Karpas-422 (cell line): ENCODE measurements at regions not wholly inside any gene's neighbourhood (a gene's known extent, or its start where the extent isn't known, plus 50 kb on each side); places are given as distances from the start of the nearest gene placed in this dataset.

Experiments used
- DNase-seq: peaks from one replicate; pipeline ENCODE4 v3.0.0-alpha.2; 2015
- H2AFZ ChIP-seq: fragments of 200-600 bp; sonication (generic); 2 replicates; pipeline ENCODE4 v1.6.1; 2014; ENCODE audit warnings: antibody characterized with exemption, low read length, mixed read lengths
- H3K27ac ChIP-seq: fragments of 200-600 bp; sonication (generic); 2 replicates; pipeline ENCODE4 v1.5.1; 2014; ENCODE audit warnings: mild to moderate bottlenecking, low read length, moderate library complexity
- H3K27me3 ChIP-seq: fragments of 200-600 bp; sonication (generic); 2 replicates; pipeline ENCODE4 v1.6.1; 2014; ENCODE audit warnings: low read length, mixed read lengths
- H3K36me3 ChIP-seq: fragments of 200-600 bp; sonication (generic); 2 replicates; pipeline ENCODE4 v1.6.1; 2014; ENCODE audit warnings: low read length, mixed read lengths; ENCODE audit not compliant: insufficient read depth
- H3K4me1 ChIP-seq: fragments of 200-600 bp; sonication (generic); 2 replicates; pipeline ENCODE4 v1.6.1; 2014; ENCODE audit warnings: mild to moderate bottlenecking, low read length, mixed read lengths
- H3K4me2 ChIP-seq: fragments of 200-600 bp; sonication (generic); 2 replicates; pipeline ENCODE4 v1.6.1; 2014; ENCODE audit warnings: low read length, low read depth, mild to moderate bottlenecking; ENCODE audit not compliant: poor library complexity, severe bottlenecking
- H3K4me3 ChIP-seq: fragments of 200-600 bp; sonication (generic); 2 replicates; pipeline ENCODE4 v1.5.1; 2014; ENCODE audit warnings: mild to moderate bottlenecking, antibody characterized with exemption, low read length, mixed read lengths
- H3K79me2 ChIP-seq: fragments of 200-600 bp; sonication (generic); 2 replicates; pipeline ENCODE4 v1.6.1; 2014; ENCODE audit warnings: mild to moderate bottlenecking, low read length, mixed read lengths
- H3K9ac ChIP-seq: fragments of 200-600 bp; sonication (generic); 2 replicates; pipeline ENCODE4 v1.6.0; 2014; ENCODE audit warnings: low read length
- H3K9me2 ChIP-seq: fragments of 200-600 bp; sonication (generic), shearing (Covaris generic); replicated peaks from 2 replicates; pipeline ENCODE4 v1.6.0; 2014; ENCODE audit warnings: mild to moderate bottlenecking, low read length, moderate library complexity; ENCODE audit not compliant: insufficient read depth
- H3K9me3 ChIP-seq: fragments of 300-700, 200-600 bp; sonication (generic); 2 replicates; pipeline ENCODE4 v1.6.1; 2014; ENCODE audit warnings: low read length, mixed read lengths
- H4K20me1 ChIP-seq: fragments of 200-600 bp; sonication (generic); 2 replicates; pipeline ENCODE4 v1.6.1; 2014; ENCODE audit warnings: mild to moderate bottlenecking, antibody characterized with exemption, low read length, low read depth; ENCODE audit not compliant: insufficient read depth

DNA sequence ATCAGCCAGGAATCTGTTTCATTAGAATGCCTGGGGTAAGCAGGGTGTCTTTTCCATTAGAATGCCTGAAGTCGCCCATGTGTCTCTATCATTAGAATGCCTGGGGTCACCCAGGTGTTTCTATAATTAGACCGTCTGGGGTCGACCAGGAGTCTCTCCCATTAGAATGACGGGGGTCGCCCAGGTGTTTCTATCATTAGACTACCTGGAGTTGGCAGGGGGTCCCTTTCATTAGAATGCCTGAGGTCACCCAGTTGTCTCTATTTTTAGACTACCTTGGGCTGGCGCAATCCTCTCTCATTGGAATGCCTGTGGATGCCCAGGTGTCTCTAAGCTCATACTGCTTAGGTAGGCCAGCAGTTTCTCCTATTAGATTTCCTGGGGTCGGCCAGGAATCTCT is 1447.6 kb downstream of the UQCRFS1 start:
- Histone ChIP-seq H3K27ac (no peak overlapping the region), H3K4me1 (no peaks in the 10 kb centered on the region), H3K9me2 (no peaks in the 10 kb centered on the region), H3K4me2 (no peak overlapping the region), H2AFZ (no peak overlapping the region), H3K27me3 (no peaks in the 10 kb centered on the region), H3K9ac (no peak overlapping the region), H3K9me3 (peaks cover 13% of the 10 kb centered on the region; the same call in 1 of the 2 replicates), H3K4me3 (no peak overlapping the region), H4K20me1 (no peaks in the 10 kb centered on the region), H3K79me2 (no peaks in the 10 kb centered on the region), H3K36me3 (no peaks in the 10 kb centered on the region; the same call in 1 of the 2 replicates)
- no peak for DNase-seq

DNA sequence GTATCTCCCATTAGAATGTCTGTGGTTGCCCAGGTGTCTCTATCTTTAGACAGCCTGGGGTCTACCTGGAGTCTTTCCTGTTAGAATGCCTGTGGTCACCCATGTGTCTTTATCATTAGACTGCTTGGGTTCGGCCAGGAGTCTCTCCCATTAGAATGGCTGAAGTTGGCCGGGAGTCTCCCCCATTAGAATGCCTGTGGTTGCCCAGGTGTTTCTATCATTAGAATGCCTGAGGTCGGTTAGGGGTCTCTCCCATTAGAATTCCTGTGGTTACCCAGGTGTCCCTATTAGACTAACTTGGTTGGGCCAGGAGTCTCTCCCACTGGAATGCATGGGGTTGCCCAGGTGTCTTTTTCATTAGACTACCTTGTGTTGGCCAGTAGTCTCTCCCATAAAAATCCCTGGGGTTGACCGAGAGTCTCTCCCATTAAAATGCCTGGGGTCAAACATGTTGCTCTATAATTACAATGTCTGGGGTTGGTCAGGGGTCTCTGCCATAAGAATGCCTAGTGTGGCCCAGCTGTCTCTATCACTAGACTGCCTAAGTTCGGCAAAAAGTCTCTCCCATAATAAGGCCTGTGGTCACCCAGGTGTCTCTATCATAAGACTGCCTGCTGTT is 1448.7 kb downstream of the UQCRFS1 start:
- Histone ChIP-seq H3K27ac (no peak overlapping the region), H3K4me2 (no peak overlapping the region), H3K4me1 (no peaks in the 10 kb centered on the region), H3K9ac (no peak overlapping the region), H3K36me3 (no peaks in the 10 kb centered on the region; the same call in 1 of the 2 replicates), H2AFZ (no peak overlapping the region), H3K9me2 (no peaks in the 10 kb centered on the region), H4K20me1 (no peaks in the 10 kb centered on the region), H3K4me3 (no peak overlapping the region), H3K27me3 (no peaks in the 10 kb centered on the region), H3K9me3 (peaks cover 9% of the 10 kb centered on the region; the same call in 1 of the 2 replicates), H3K79me2 (no peaks in the 10 kb centered on the region)
- no peak for DNase-seq

DNA sequence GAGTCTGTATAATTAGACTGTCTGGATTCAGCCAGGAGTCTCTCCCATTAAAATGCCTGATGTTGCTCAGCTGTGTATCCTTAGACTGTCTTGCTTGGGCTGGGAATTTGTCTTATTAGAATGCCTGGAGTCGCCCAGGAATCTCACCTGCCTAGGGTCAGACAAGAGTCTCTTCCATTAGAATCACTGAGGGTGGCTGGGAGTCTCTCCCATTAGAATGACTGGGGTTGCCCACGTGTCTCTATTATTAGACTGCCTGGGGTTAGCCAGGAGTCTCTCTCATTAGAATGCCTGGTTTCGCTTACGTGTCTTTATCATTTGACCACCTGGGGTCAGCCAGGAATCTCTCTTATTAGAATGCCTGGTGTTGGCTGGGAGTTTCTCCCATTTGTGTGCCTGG is 1450.0 kb downstream of the UQCRFS1 start:
- Histone ChIP-seq H2AFZ (no peak overlapping the region), H3K4me1 (no peaks in the 10 kb centered on the region), H3K9me2 (no peaks in the 10 kb centered on the region), H3K4me3 (no peak overlapping the region), H3K9me3 (peaks cover 9% of the 10 kb centered on the region; the same call in 1 of the 2 replicates), H3K79me2 (no peaks in the 10 kb centered on the region), H3K27me3 (no peaks in the 10 kb centered on the region), H3K27ac (no peak overlapping the region), H3K4me2 (no peak overlapping the region), H3K36me3 (no peaks in the 10 kb centered on the region; the same call in 1 of the 2 replicates), H3K9ac (no peak overlapping the region), H4K20me1 (no peaks in the 10 kb centered on the region)
- no peak for DNase-seq

DNA sequence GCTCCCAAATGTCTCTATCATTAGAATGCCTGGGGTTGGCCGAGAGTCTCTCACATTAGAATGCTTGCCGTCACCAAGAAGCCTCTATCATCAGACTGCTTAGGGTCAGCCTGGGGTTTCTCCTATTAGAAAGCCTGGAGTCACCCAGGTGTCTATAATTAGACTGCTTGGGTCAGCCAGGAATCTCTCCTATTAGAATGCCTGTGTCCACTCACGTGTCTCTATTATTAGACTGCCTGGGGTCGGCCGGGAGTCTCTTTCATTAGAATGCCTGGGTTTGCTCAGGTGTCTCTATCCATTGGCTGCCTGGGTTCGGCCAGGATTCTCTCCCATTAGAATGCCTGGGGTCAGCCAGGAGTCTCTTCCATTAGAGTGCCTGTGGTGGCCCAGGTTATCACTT is 1453.1 kb downstream of the UQCRFS1 start:
- H3K9me2 ChIP-seq, result no peaks in the 10 kb centered on the region
- peaks cover 5% of the 10 kb centered on the region; the same call in 1 of the 2 replicates for H3K9me3 ChIP-seq
- H4K20me1 ChIP-seq, result no peaks in the 10 kb centered on the region

DNA sequence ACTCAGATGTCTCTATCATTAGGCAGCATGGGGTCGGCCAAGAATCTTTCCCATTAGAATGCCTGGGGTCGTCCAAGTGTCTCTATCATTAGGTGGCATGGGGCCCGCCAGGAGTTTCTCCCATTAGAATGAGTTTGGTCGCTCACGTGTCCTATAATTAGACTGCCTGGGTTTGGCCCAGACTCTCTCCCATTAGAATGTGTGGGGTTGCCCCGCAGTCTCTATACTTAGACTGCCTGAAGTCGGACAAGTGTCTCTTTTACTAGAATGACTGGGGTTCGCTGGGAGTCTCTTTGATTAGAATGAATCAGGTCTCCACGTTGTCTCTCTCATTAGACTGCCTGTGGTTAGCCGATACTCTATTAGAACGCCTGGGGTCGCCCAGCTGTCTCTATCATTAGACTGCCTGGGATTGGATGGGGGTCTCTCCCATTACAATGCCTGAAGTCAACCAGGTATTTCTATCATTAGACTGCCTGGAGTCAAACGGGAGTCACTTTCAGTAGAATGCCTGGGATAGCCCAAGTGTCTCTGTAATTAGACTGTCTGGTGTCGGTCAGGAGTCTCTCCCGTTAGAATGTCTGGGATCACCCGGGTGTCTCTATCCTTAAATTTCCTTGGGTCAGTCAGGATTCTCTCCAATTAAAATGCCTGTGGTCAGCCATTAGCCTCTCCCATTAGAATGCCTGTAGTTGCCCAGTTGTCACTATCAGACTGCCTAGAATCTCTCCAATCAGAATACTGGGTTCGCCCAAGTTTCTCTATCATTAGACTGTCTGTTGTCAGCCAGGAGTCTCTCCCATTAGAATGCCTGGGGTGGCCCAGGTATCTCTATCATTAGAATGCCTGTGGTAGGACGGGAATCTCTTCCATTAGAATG is 1454.1 kb downstream of the UQCRFS1 start:
- H3K36me3 ChIP-seq, result no peaks in the 10 kb centered on the region
- no peaks in the 10 kb centered on the region for H3K79me2 ChIP-seq
- no peaks in the 10 kb centered on the region for H3K4me1 ChIP-seq
- no peak overlapping the region for H3K4me2 ChIP-seq
- DNase-seq, result no peak
- H3K9me2 ChIP-seq, result no peaks in the 10 kb centered on the region
- H3K4me3 ChIP-seq, result no peak overlapping the region
- H2AFZ ChIP-seq, result no peak overlapping the region
- no peaks in the 10 kb centered on the region for H3K27me3 ChIP-seq
- H4K20me1 ChIP-seq, result no peaks in the 10 kb centered on the region
- peaks cover 5% of the 10 kb centered on the region; the same call in 1 of the 2 replicates for H3K9me3 ChIP-seq
- H3K27ac ChIP-seq, result no peak overlapping the region
- no peak overlapping the region for H3K9ac ChIP-seq

More for the DNA sequence above, 1453.1 kb downstream of the UQCRFS1 start:
- Histone ChIP-seq H3K4me1 (no peaks in the 10 kb centered on the region), H3K27ac (no peak overlapping the region), H2AFZ (no peak overlapping the region), H3K4me2 (no peak overlapping the region), H3K4me3 (no peak overlapping the region), H3K27me3 (no peaks in the 10 kb centered on the region), H3K9ac (no peak overlapping the region), H3K79me2 (no peaks in the 10 kb centered on the region), H3K36me3 (no peaks in the 10 kb centered on the region; the same call in 1 of the 2 replicates)
- no peak for DNase-seq

DNA sequence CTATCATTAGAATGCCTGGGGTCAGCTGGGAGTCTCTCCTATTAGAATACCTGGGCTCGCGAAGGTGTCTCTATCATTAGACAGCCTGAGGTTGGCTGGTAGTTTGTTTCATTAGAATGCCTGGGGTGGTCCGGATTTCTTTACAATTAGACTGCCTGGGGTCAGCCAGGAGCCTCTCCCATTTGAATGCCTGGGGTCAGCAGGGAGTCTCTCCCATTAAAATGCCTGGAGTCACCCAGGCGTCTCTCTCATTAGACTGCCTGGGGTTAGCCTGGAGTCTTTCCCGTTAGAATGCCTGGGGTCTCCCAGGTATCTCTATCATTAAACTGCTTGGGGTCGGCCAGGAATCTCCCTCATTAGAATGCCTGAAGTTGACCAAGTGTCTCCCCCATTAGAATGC is 1458.3 kb downstream of the UQCRFS1 start:
- Histone ChIP-seq H3K36me3 (no peaks in the 10 kb centered on the region), H3K4me3 (no peak overlapping the region), H3K9ac (no peak overlapping the region), H3K27ac (no peak overlapping the region), H3K9me3 (peaks cover 3% of the 10 kb centered on the region; the same call in 1 of the 2 replicates), H4K20me1 (no peaks in the 10 kb centered on the region), H3K79me2 (no peaks in the 10 kb centered on the region), H3K4me1 (no peaks in the 10 kb centered on the region), H3K4me2 (no peak overlapping the region), H3K9me2 (no peaks in the 10 kb centered on the region), H2AFZ (no peak overlapping the region), H3K27me3 (no peaks in the 10 kb centered on the region)
- no peak for DNase-seq

DNA sequence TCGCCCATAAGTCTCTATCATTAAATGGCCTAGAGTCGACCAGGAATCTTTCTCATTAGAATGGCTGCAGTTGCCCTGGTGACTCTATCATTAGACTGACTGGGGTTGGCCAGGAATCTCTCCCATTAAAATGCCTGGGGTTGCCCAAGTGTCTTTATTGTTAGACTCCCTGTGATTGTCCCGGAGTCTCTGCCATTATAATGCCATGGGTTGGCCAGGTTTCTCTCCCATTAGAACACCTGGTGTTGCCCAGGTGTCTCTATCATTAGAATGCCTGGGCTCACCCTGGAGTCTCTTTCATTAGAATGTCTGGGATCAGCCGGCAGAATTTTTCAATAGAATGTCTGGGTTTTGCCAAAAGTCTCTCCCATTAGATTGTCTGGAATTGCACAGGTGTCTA is 1459.3 kb downstream of the UQCRFS1 start:
- Histone ChIP-seq H2AFZ (no peak overlapping the region), H4K20me1 (no peaks in the 10 kb centered on the region), H3K79me2 (no peaks in the 10 kb centered on the region), H3K4me2 (no peak overlapping the region), H3K4me1 (no peaks in the 10 kb centered on the region), H3K9me2 (no peaks in the 10 kb centered on the region), H3K4me3 (no peak overlapping the region), H3K27ac (no peak overlapping the region), H3K36me3 (no peaks in the 10 kb centered on the region), H3K27me3 (no peaks in the 10 kb centered on the region), H3K9ac (no peak overlapping the region), H3K9me3 (peaks cover 3% of the 10 kb centered on the region; the same call in 1 of the 2 replicates)
- DNase-seq, result no peak

DNA sequence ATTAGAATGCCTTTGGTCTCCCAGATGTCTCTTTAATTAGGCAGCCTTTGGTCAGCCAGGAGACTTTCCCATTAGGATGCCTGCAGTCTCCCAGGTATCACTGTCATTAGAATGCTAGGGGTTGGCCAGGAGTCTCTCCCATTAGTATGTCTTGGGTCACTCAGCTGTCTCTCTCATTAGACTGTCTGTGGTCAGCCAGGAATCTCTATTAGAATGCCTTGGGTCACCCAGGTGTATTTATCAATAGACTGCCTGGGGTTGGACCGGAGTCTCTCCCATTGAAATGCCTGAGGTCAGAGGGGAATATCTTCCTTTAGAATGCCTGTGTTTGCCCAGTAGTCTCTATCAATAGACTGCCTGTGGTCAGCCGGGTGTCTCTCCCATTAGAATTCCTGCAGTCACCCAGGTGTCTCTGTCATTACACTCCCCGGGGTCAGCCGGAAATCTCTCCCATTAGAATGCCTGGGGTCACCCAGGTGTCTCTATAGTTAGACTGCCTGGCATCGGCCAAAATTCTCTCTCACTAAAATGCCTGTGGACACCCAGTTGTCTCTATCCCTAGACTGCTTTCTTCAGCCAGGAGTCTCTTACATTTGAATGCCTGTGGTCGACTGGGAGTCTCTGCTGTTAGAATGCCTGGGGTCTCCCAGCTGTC is 1460.3 kb downstream of the UQCRFS1 start:
- H4K20me1 ChIP-seq, result no peaks in the 10 kb centered on the region
- no peaks in the 10 kb centered on the region for H3K79me2 ChIP-seq
- no peak overlapping the region for H3K27ac ChIP-seq
- H3K4me2 ChIP-seq, result no peak overlapping the region
- H3K36me3 ChIP-seq, result no peaks in the 10 kb centered on the region
- H3K27me3 ChIP-seq, result no peaks in the 10 kb centered on the region
- no peak overlapping the region for H3K9ac ChIP-seq
- H3K9me2 ChIP-seq, result no peaks in the 10 kb centered on the region
- peaks cover 3% of the 10 kb centered on the region; the same call in 1 of the 2 replicates for H3K9me3 ChIP-seq
- H3K4me3 ChIP-seq, result no peak overlapping the region
- no peaks in the 10 kb centered on the region for H3K4me1 ChIP-seq
- DNase-seq, result no peak
- no peak overlapping the region for H2AFZ ChIP-seq
